ENCODE measurements at regions not wholly inside any gene's neighbourhood (a gene's known extent, or its start where the extent isn't known, plus 50 kb on each side); places are given as distances from the start of the nearest gene placed in this dataset.

- no peak overlapping the region for H2AFZ ChIP-seq
- H3K4me1 ChIP-seq: no peaks in the 10 kb centered on the region
- H3K27me3 ChIP-seq (ENCODE audit: control insufficient read depth, insufficient read depth, low read length): no peaks in the 10 kb centered on the region
- H3K4me3 ChIP-seq (ENCODE audit: low read depth, low read length): no peak overlapping the region
- no peak overlapping the region for H3K4me2 ChIP-seq (ENCODE audit: low read length)
- no peaks in the 10 kb centered on the region for H3K36me3 ChIP-seq (ENCODE audit: control insufficient read depth, insufficient read depth, low read length)
- H3K9ac ChIP-seq: no peak overlapping the region
- H3K27ac ChIP-seq: no peak overlapping the region
- H3K9me3 ChIP-seq (ENCODE audit: control insufficient read depth, low read length): no peaks in the 10 kb centered on the region
- TF ChIP-seq, protein P1, sequence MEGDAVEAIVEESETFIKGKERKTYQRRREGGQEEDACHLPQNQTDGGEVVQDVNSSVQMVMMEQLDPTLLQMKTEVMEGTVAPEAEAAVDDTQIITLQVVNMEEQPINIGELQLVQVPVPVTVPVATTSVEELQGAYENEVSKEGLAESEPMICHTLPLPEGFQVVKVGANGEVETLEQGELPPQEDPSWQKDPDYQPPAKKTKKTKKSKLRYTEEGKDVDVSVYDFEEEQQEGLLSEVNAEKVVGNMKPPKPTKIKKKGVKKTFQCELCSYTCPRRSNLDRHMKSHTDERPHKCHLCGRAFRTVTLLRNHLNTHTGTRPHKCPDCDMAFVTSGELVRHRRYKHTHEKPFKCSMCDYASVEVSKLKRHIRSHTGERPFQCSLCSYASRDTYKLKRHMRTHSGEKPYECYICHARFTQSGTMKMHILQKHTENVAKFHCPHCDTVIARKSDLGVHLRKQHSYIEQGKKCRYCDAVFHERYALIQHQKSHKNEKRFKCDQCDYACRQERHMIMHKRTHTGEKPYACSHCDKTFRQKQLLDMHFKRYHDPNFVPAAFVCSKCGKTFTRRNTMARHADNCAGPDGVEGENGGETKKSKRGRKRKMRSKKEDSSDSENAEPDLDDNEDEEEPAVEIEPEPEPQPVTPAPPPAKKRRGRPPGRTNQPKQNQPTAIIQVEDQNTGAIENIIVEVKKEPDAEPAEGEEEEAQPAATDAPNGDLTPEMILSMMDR (IDR thresholded peaks at IDR 0.05): no peak
- H3K79me2 ChIP-seq: no peaks in the 10 kb centered on the region
These were observed 73.6 kb downstream of the TMEM17 start for GRCh38 chr2:62432407-62432806.

GRCh38 chr2:62431512-62431911, 74.5 kb downstream of the TMEM17 start:
- TF ChIP-seq, protein P1 (IDR thresholded peaks at IDR 0.05): no peak
- Histone ChIP-seq H3K4me3 (ENCODE audit: low read depth, low read length) (no peak overlapping the region), H2AFZ (no peak overlapping the region), H3K9ac (no peak overlapping the region), H3K27me3 (ENCODE audit: control insufficient read depth, insufficient read depth, low read length) (no peaks in the 10 kb centered on the region), H3K27ac (no peak overlapping the region), H3K79me2 (no peaks in the 10 kb centered on the region), H3K9me3 (ENCODE audit: control insufficient read depth, low read length) (no peaks in the 10 kb centered on the region), H3K36me3 (ENCODE audit: control insufficient read depth, insufficient read depth, low read length) (no peaks in the 10 kb centered on the region), H3K4me2 (ENCODE audit: low read length) (no peak overlapping the region), H3K4me1 (no peaks in the 10 kb centered on the region)

DNA sequence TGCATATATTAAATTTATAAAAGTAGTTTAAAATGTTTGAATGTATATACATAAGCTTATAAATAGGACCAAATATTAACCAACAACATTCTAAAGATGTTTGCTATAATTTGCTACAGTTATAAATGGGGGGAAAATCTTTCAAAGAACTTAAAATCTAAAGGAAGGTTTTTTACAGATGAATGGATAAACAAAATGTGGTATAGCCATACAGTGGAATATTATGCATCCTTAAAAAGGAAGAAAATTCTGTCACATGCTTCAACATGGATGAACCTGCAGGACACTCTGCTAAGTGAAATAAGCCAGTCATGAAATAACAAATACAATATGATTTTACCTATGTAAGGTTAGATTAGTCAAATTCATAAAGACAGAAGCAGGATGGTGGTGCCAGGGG, 75.8 kb downstream of the TMEM17 start:
- TF ChIP-seq, protein P1 (IDR thresholded peaks at IDR 0.05): no peak
- H3K27ac ChIP-seq: no peak overlapping the region
- no peak overlapping the region for H2AFZ ChIP-seq
- no peak overlapping the region for H3K4me2 ChIP-seq (ENCODE audit: low read length)
- no peaks in the 10 kb centered on the region for H3K9me3 ChIP-seq (ENCODE audit: control insufficient read depth, low read length)
- no peak overlapping the region for H3K9ac ChIP-seq
- no peaks in the 10 kb centered on the region for H3K27me3 ChIP-seq (ENCODE audit: control insufficient read depth, insufficient read depth, low read length)
- no peaks in the 10 kb centered on the region for H3K79me2 ChIP-seq
- no peaks in the 10 kb centered on the region for H3K36me3 ChIP-seq (ENCODE audit: control insufficient read depth, insufficient read depth, low read length)
- no peak overlapping the region for H3K4me3 ChIP-seq (ENCODE audit: low read depth, low read length)
- no peaks in the 10 kb centered on the region for H3K4me1 ChIP-seq

- H3K4me3 ChIP-seq (ENCODE audit: low read depth, low read length): no peak overlapping the region
- no peak overlapping the region for H3K27ac ChIP-seq
- H3K27me3 ChIP-seq (ENCODE audit: control insufficient read depth, insufficient read depth, low read length): no peaks in the 10 kb centered on the region
- H3K4me2 ChIP-seq (ENCODE audit: low read length): no peak overlapping the region
- TF ChIP-seq, protein P1 (IDR thresholded peaks at IDR 0.05): no peak
- H2AFZ ChIP-seq: no peak overlapping the region
- H3K9me3 ChIP-seq (ENCODE audit: control insufficient read depth, low read length): no peaks in the 10 kb centered on the region
- no peak overlapping the region for H3K9ac ChIP-seq
- H3K4me1 ChIP-seq: no peaks in the 10 kb centered on the region
- no peaks in the 10 kb centered on the region for H3K36me3 ChIP-seq (ENCODE audit: control insufficient read depth, insufficient read depth, low read length)
- H3K79me2 ChIP-seq: no peaks in the 10 kb centered on the region
These were observed 78.8 kb downstream of the TMEM17 start for GRCh38 chr2:62427146-62427545.

DNA sequence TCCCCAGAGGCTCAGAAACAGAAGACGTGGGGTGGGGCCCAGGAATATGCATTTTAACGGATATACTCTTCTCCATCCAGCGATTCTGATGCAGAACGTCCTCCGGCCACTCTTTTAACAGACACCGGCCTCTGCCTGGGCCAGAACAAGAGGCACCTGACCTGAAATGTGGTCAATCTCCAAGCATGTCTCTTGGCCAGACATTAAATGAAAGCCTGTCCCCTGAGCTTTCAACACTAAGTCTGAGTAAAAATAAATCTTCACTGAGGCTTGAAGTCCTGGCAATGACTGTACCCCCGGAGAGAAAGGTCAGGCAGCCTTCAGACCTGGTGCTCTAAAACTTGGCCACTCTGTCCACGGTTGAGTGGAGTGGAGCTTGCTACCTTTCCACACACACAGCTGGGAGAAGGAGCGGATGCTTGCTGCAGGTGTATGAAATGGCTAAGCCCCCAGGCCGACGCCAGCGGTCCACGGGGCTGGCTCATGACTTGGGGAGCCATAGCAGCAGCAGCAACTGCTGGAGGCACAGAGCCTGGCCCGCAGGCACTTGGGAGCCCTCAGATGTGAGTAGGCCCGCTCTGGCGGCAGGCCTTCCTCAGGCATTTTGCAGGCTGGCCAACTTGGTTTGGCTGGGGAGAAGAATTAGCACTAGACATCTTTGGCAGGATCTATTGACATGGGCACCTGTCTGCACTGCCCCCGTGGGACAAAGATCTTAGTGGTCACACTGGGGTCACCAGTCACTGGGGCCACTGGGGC, 79.7 kb downstream of the TMEM17 start:
- TF ChIP-seq, protein P1 (IDR thresholded peaks at IDR 0.05): no peak

More for the DNA sequence above, 79.7 kb downstream of the TMEM17 start:
- Histone ChIP-seq H2AFZ (no peak overlapping the region), H3K36me3 (ENCODE audit: control insufficient read depth, insufficient read depth, low read length) (no peaks in the 10 kb centered on the region), H3K4me2 (ENCODE audit: low read length) (no peak overlapping the region), H3K4me3 (ENCODE audit: low read depth, low read length) (no peak overlapping the region), H3K27ac (no peak overlapping the region), H3K27me3 (ENCODE audit: control insufficient read depth, insufficient read depth, low read length) (no peaks in the 10 kb centered on the region), H3K4me1 (no peaks in the 10 kb centered on the region), H3K9ac (no peak overlapping the region), H3K79me2 (no peaks in the 10 kb centered on the region), H3K9me3 (ENCODE audit: control insufficient read depth, low read length) (no peaks in the 10 kb centered on the region)
